DMS153 (cell line): ENCODE measurements at regions not wholly inside any gene's neighbourhood (a gene's known extent, or its start where the extent isn't known, plus 50 kb on each side); places are given as distances from the start of the nearest gene placed in this dataset.

ENCODE experiments used
- DNase-seq: peaks from one replicate; lab custom pipeline; 2025; lab: John Stamatoyannopoulos, UW

DNA sequence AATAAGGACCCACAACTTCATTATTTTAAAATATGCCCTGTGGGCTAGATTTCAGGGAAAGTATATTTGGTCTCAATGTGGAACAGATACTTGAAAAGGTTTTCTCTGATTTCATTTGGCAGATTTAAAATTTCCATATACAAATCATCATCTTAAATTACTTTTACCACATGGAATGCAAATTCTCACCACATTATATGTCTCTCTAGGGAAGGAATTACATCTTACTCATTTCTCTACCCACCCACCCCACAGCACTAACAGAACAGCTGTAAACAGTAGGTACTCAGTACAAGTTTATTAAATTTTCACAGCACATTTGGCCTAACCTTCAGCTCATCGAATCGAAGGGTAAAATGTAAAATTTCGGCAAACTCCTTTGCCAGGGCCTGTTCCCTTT is 104.0 kb downstream of the CYRIA start:
- DNase-seq = no peak

DNA sequence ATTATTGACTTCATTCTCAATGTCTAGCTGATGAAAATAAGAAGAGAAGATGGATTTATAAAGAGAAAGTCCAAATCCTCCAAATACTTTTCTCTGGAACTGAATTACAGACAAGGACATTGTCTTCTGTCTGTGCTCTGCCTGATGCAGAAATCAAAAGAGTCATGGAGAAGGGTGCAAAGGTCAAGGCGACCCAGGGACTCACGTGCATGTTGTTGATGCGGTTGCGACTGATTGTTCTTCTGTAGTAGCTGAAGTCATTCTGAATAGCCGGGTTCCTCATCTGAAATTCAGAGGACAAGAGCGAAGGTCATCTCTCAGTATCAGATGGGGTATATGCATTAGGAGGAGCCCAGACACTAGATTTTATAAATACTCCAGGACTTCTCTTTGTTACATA is 104.4 kb downstream of the CYRIA start:
- no peak for DNase-seq

DNA sequence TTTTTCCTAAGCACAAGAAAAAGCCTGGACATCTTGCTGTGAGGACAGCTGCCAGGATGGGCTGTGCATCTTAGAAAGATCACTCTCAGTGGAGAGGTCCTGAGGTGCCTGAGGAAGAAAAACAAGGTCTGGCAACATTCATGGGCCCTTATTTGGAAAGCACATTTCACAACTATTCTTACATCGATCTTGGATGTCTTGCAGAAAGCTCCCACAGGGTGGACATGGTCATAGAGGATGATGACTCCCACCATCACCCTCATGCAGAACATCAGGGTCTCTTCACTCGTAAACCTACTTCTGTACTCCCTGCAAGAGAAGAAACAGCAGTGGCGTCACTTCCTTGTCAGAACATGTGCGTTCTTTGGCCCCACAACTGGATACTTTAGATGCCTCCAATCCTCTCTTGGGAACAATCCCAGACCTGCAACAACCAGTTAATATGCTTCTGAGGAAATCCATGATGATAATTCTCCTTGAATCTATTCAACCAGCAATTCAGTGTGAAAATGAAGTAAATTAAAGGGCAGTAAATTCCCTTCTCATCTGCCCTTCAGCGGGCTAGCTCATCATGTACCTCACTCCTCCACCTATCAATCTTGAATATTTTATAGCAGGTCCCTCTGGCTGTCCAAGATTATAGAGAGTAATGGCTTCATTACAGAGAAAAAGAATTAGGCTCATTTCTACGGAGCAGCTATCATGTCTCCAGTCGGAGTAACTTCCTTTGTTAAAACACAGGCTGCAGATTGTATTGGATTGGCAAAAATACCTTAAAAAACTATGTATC is 106.2 kb downstream of the CYRIA start:
- no peak for DNase-seq

GRCh38 chr2:16554060-16554583 is 111.5 kb downstream of the CYRIA start:
- DNase-seq = no peak

DNA sequence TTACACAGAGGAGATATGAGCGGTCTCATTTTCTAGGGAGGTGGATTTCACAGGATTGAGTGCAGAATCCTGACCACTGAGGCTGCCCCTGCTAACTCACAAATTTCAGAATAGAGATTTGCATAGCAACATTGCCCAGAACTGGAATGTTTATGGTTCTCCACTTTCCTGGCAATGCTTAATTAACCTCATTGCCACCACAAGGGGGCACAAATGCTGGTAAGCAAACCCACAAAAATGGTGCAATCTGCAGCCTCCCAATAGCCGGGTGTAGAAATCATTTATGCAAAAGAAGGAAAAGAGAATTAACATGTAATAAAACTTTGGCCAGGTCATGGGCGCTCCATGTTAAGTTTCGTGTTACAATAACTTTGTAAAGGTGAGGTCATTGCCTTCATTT is 112.4 kb downstream of the CYRIA start:
- peak; percentile 6 for DNase-seq

DNA sequence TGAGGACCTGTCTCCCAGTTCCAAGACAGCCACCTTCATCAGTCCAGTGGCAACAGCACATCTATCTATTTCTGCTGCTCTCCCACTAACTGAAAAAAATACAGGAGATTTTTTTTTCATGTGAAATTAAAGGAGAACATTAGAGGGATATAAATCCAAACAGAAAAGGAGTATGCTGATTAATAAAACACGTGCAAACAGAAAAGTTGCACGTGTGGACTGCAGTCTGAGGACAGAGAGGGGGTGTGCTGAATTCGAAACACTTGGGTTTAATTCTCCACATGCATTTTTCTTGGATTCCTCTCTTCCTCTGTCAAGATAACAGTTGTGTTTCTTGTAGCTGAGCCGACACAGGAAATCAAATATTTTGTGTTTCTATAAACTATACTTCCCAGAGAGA is 113.4 kb downstream of the CYRIA start:
- DNase-seq = no peak

- DNase-seq = no peak
Observed at GRCh38 chr2:16548036-16548435, 117.6 kb downstream of the CYRIA start.

DNA sequence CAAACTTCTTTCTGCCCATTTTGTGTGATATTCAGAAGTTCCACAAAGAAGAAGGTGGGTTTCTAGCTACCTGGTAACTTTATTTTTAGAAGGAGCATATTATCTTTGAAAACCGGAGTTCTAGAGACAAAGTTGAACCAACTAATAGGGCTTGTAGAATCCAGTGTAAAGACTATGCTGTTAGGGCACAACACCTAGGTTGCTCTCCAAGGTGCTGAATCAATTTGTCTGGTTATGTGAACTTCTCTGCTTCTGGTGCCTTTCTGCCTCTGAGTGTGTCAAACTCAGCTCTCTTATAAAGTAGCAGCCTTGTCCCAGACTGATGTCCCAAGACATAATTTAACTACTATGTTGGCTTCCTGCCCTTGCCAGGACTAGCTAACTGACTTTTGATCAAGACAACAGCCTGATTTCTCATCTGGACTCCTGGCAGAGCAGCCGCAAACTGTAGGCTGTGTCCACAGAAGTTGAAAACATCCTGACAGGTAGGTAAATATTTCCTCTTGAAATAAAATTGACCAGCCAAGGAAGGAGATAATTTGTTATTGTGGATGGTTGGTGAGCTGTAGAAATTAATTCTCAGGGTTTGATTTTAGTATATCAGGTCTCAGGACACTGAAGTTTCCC is 119.4 kb downstream of the CYRIA start:
- DNase-seq = no peak

DNA sequence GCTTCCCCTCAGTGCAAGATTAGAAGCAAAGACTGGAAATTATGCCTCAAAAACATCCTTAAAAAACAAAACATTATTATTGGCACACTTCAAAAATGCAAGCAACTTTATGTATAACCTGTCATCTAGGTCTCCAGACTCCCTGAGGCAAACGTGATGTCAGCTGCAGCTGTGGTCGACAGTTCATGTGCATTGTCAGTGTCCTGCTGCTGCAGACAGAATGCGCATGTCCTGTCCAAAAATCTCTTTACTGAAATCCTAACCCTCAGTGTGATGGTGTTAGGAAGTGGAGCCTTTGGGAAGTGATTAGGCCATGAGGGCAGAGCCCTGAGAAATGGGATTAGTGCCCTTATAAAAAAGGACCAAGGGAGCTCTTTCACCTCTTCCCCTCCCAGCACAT is 126.9 kb downstream of the CYRIA start:
- no peak for DNase-seq

GRCh38 chr2:16537347-16537746 is 128.3 kb downstream of the CYRIA start:
- DNase-seq = no peak

GRCh38 chr2:16526193-16526592 is 139.4 kb downstream of the CYRIA start:
- DNase-seq = no peak

DNA sequence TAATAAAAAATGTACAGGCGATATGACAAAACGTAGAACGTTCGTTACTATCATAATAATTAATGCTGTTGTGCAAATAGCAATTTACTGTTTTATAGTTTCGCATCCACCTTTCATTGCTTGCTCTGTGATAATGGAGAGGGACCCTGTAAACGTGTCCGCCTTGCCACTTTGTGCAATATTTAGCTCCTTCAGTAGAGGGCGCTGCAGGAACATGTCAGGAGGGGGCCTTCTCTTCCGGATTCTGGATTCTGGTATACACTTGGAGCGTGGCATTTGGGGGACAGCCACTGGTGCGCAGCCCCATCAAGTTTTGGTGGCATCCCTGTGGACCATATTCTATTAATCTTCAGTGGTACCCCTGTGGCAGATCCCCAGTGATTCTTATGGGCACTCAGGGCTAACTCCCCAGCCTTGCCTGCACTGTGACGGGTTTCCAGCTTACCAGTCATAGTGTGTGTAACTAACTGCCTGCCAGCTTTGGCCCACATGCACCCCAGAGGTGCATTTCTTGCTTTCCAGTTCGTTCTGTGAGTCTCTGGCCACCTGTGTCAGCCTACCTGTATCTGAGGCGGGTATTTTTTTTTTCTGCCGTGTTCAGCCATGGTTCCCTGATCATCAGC is 140.3 kb downstream of the CYRIA start:
- no peak for DNase-seq

- no peak for DNase-seq
Observed at GRCh38 chr2:16523711-16524110, 141.9 kb downstream of the CYRIA start.

- DNase-seq = no peak
Observed at GRCh38 chr2:16522031-16522831, 143.4 kb downstream of the CYRIA start.

DNA sequence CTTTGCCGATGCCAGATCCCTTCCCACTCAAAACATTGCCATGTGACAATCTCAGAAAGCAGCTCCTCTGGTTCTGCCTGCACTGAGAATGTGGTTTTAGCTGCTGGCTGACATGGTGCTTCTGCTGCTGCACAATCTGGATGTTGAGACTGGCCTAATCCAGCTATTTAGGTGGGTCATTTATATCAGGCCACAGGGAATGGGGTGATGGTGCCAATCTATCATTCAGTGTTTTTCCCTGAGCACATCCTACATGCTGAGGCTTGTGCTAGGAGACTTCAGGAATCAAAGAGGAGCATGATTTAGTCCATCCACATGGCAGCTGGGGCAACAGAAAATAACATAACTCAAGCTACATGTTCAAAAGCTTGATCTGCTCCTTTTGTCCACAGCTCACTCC is 144.7 kb downstream of the CYRIA start:
- no peak for DNase-seq

DNA sequence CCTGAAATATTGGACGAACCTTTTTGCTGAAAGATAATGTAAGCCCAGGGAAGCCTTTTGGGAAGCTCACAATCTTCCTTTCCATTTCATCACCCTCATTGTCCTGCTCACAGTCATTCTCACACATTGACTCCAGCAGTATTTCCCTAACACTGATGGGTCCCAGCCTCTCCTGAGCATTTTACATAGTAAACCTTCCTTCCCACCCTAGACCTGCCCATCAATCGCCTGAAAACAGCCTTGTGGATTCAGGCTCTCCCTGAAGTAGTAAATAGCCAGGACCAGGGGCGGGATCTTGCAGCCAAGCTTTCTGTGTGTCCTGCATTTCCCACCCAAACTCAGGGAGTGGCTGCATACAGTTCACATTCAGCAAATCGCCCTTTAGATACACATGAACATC is 149.9 kb downstream of the CYRIA start:
- DNase-seq = no peak

DNA sequence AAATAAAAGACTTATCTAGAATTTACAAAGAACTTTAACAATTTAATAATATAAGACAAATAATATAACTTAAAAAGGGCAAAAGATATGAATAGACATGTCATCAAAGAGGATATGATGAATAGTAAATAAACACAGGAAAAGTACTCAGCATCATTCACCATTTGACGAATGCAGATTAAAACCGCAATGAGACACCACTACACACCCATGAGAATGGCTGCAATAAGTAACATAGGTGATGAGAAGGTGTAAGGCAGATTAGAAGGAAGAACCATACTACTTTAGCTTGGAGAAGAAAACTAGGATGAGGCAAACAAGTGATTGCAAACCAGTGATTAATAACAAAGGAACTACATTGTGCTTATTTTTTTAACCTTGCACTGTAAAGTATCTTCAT is 152.0 kb downstream of the CYRIA start:
- no peak for DNase-seq

GRCh38 chr2:16511041-16511440 is 154.6 kb downstream of the CYRIA start:
- no peak for DNase-seq

GRCh38 chr2:16509042-16509441 is 156.6 kb downstream of the CYRIA start:
- no peak for DNase-seq

DNA sequence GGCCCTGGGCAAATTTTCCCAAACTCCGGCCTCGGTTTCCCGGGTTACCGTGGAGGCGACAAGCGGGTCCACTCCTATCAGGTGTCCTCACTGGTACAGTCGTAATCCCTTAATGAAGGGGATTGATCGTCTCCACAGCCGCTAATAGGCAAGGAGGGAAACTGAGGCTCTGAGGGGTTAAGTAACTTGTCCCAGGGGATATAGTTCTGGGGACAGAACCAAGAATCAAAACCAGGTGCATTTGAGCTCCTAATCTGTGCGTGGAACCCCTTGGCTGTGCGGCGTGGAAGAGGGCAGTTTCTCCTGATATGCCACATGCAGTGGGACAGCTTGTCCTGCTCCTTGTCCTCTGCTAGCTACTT is 157.2 kb downstream of the CYRIA start:
- no peak for DNase-seq

GRCh38 chr2:16507655-16508489 is 157.8 kb downstream of the CYRIA start:
- no peak for DNase-seq

DNA sequence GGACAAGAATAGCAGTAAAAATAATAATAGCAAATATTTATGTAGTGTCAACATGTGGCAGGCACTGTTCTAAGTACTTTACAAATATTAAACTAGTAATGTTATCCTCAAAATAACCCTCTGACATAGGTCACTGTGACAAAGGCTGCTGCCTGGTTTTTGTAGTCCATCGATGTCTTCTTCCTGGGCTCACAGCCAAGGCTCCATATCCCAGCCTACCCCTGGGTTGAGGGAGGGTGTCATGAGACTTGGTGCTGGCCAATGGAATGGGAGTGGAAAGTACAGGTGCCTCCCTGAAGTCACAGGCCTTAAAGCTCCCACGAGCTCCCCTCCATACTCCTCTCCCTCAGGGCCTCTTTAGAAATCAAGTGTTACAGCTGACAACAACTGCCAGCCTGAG is 159.3 kb downstream of the CYRIA start:
- peak; percentile 40 for DNase-seq
